ENCODE measurements at regions not wholly inside any gene's neighbourhood (a gene's known extent, or its start where the extent isn't known, plus 50 kb on each side); places are given as distances from the start of the nearest gene placed in this dataset.
A peak's percentile ranks its signal among the peaks of the same experiment; 100 is the strongest.

DNA sequence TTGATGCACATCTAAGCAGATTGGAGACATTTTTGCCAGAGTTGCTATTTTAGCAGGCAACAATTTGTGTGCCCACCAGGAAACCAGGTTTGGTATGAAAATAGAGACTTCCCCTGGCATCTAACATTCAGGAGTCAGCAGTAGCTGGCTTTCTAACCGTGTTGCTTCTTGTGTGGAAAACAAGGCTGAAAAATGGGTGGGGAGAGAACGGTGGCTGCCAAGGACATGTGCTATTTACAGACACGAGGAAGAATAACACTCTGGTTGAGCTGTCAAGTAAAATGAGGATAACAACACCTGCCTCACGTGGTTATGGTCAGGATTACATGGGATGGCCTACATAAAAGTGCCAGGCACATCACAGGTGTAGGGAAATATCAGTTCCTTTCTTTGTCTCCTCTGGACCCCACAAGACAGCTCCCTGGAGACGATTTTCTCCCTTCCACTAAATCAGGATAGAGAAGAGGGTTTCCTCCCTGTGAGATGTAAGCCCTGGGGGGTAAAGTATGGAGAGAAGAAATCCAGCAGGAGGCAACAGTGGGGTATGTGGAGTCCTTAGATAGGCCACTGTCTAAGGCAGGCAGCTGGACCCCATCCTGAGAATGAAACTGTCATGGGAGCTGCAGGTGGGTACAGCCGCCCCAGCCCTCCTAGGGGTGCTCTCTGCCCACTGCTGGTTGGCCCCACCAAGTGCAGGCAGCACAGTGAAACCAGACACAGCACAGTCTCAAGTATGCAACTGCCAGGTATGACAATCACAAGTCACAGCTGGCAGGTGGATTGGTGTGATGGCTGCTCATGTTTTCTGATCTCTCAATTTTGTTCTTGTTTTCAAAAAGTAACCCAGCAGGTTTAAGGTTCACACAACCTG is 80.3 kb downstream of the TENT5C start:
- Histone ChIP-seq H3K9me2 (ENCODE audit: insufficient read depth) (no peaks in the 10 kb centered on the region), H3K79me2 (replicated peaks; ENCODE audit: insufficient read depth) (no peaks in the 10 kb centered on the region), H4K20me1 (replicated peaks; ENCODE audit: insufficient read depth) (no peaks in the 10 kb centered on the region), H3K4me3 (no peak overlapping the region), H3F3A (replicated peaks; ENCODE audit: low read depth) (no peaks in the 10 kb centered on the region), H2AFZ (no peak overlapping the region), H3K4me2 (no peak overlapping the region), H3K27ac (ENCODE audit: low read depth) (no peak overlapping the region), H3K36me3 (ENCODE audit: insufficient read depth) (no peaks in the 10 kb centered on the region), H3K4me1 (ENCODE audit: insufficient read depth) (no peaks in the 10 kb centered on the region), H3K27me3 (ENCODE audit: insufficient read depth) (no peaks in the 10 kb centered on the region)
- no peak for DNase-seq (ENCODE audit: low spot score)
- no peak for TF ChIP-seq NANOG (IDR thresholded peaks at IDR 0.05; ENCODE audit: borderline replicate concordance)
- no peak for TF ChIP-seq STAT1 (IDR thresholded peaks at IDR 0.05; ENCODE audit: unreplicated experiment)
- TF ChIP-seq, protein P1, sequence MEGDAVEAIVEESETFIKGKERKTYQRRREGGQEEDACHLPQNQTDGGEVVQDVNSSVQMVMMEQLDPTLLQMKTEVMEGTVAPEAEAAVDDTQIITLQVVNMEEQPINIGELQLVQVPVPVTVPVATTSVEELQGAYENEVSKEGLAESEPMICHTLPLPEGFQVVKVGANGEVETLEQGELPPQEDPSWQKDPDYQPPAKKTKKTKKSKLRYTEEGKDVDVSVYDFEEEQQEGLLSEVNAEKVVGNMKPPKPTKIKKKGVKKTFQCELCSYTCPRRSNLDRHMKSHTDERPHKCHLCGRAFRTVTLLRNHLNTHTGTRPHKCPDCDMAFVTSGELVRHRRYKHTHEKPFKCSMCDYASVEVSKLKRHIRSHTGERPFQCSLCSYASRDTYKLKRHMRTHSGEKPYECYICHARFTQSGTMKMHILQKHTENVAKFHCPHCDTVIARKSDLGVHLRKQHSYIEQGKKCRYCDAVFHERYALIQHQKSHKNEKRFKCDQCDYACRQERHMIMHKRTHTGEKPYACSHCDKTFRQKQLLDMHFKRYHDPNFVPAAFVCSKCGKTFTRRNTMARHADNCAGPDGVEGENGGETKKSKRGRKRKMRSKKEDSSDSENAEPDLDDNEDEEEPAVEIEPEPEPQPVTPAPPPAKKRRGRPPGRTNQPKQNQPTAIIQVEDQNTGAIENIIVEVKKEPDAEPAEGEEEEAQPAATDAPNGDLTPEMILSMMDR (conservative IDR thresholded peaks at IDR 0.05; ENCODE audit: low read depth in 2 of 2): no peak; a peak in 1 of 4 replicates
- TF ChIP-seq, protein P2, sequence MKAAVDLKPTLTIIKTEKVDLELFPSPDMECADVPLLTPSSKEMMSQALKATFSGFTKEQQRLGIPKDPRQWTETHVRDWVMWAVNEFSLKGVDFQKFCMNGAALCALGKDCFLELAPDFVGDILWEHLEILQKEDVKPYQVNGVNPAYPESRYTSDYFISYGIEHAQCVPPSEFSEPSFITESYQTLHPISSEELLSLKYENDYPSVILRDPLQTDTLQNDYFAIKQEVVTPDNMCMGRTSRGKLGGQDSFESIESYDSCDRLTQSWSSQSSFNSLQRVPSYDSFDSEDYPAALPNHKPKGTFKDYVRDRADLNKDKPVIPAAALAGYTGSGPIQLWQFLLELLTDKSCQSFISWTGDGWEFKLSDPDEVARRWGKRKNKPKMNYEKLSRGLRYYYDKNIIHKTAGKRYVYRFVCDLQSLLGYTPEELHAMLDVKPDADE (IDR thresholded peaks at IDR 0.05): no peak
- TF ChIP-seq, protein P3, sequence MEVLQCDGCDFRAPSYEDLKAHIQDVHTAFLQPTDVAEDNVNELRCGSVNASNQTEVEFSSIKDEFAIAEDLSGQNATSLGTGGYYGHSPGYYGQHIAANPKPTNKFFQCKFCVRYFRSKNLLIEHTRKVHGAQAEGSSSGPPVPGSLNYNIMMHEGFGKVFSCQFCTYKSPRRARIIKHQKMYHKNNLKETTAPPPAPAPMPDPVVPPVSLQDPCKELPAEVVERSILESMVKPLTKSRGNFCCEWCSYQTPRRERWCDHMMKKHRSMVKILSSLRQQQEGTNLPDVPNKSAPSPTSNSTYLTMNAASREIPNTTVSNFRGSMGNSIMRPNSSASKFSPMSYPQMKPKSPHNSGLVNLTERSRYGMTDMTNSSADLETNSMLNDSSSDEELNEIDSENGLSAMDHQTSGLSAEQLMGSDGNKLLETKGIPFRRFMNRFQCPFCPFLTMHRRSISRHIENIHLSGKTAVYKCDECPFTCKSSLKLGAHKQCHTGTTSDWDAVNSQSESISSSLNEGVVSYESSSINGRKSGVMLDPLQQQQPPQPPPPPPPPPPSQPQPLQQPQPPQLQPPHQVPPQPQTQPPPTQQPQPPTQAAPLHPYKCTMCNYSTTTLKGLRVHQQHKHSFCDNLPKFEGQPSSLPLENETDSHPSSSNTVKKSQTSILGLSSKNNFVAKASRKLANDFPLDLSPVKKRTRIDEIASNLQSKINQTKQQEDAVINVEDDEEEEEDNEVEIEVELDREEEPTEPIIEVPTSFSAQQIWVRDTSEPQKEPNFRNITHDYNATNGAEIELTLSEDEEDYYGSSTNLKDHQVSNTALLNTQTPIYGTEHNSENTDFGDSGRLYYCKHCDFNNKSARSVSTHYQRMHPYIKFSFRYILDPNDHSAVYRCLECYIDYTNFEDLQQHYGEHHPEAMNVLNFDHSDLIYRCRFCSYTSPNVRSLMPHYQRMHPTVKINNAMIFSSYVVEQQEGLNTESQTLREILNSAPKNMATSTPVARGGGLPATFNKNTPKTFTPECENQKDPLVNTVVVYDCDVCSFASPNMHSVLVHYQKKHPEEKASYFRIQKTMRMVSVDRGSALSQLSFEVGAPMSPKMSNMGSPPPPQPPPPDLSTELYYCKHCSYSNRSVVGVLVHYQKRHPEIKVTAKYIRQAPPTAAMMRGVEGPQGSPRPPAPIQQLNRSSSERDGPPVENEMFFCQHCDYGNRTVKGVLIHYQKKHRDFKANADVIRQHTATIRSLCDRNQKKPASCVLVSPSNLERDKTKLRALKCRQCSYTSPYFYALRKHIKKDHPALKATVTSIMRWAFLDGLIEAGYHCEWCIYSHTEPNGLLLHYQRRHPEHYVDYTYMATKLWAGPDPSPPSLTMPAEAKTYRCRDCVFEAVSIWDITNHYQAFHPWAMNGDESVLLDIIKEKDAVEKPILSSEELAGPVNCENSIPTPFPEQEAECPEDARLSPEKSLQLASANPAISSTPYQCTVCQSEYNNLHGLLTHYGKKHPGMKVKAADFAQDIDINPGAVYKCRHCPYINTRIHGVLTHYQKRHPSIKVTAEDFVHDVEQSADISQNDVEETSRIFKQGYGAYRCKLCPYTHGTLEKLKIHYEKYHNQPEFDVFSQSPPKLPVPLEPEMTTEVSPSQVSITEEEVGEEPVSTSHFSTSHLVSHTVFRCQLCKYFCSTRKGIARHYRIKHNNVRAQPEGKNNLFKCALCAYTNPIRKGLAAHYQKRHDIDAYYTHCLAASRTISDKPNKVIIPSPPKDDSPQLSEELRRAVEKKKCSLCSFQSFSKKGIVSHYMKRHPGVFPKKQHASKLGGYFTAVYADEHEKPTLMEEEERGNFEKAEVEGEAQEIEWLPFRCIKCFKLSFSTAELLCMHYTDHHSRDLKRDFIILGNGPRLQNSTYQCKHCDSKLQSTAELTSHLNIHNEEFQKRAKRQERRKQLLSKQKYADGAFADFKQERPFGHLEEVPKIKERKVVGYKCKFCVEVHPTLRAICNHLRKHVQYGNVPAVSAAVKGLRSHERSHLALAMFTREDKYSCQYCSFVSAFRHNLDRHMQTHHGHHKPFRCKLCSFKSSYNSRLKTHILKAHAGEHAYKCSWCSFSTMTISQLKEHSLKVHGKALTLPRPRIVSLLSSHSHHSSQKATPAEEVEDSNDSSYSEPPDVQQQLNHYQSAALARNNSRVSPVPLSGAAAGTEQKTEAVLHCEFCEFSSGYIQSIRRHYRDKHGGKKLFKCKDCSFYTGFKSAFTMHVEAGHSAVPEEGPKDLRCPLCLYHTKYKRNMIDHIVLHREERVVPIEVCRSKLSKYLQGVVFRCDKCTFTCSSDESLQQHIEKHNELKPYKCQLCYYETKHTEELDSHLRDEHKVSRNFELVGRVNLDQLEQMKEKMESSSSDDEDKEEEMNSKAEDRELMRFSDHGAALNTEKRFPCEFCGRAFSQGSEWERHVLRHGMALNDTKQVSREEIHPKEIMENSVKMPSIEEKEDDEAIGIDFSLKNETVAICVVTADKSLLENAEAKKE (CRISPR knock-in tag; IDR thresholded peaks at IDR 0.05): no peak
- TF ChIP-seq JUNB (IDR thresholded peaks at IDR 0.05; ENCODE audit: unreplicated experiment): no peak
- TF ChIP-seq, protein P4, sequence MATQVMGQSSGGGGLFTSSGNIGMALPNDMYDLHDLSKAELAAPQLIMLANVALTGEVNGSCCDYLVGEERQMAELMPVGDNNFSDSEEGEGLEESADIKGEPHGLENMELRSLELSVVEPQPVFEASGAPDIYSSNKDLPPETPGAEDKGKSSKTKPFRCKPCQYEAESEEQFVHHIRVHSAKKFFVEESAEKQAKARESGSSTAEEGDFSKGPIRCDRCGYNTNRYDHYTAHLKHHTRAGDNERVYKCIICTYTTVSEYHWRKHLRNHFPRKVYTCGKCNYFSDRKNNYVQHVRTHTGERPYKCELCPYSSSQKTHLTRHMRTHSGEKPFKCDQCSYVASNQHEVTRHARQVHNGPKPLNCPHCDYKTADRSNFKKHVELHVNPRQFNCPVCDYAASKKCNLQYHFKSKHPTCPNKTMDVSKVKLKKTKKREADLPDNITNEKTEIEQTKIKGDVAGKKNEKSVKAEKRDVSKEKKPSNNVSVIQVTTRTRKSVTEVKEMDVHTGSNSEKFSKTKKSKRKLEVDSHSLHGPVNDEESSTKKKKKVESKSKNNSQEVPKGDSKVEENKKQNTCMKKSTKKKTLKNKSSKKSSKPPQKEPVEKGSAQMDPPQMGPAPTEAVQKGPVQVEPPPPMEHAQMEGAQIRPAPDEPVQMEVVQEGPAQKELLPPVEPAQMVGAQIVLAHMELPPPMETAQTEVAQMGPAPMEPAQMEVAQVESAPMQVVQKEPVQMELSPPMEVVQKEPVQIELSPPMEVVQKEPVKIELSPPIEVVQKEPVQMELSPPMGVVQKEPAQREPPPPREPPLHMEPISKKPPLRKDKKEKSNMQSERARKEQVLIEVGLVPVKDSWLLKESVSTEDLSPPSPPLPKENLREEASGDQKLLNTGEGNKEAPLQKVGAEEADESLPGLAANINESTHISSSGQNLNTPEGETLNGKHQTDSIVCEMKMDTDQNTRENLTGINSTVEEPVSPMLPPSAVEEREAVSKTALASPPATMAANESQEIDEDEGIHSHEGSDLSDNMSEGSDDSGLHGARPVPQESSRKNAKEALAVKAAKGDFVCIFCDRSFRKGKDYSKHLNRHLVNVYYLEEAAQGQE (IDR thresholded peaks at IDR 0.05; ENCODE audit: unreplicated experiment): no peak
- no peak for TF ChIP-seq ZNF114 (CRISPR knock-in tag; IDR thresholded peaks at IDR 0.05)
- no peak for TF ChIP-seq CREB1 (CRISPR knock-in tag; IDR thresholded peaks at IDR 0.05; ENCODE audit: low read depth)
- no peaks in the 10 kb centered on the region for H3K27me3 Mint-ChIP-seq (ENCODE audit: insufficient read depth, low read depth, poor library complexity)
- no peaks in the 10 kb centered on the region for H3K9me3 Mint-ChIP-seq
- H3K36me3 Mint-ChIP-seq (ENCODE audit: low read depth): no peaks in the 10 kb centered on the region
- peak; percentile 68 for ATAC-seq
- H3K4me1 Mint-ChIP-seq: no peaks in the 10 kb centered on the region; the same call in 2 of the 3 replicates
- H3K27ac Mint-ChIP-seq: no peak overlapping the region
- no peak overlapping the region for H3K4me3 Mint-ChIP-seq

All from GM23338 (cell line).